Hepatocyte (in vitro differentiated cells): ENCODE measurements at regions not wholly inside any gene's neighbourhood (a gene's known extent, or its start where the extent isn't known, plus 50 kb on each side); places are given as distances from the start of the nearest gene placed in this dataset.

Source experiments
- DNase-seq: peaks from one replicate; pipeline ENCODE4 v3.0.0-alpha.2; 2016; ENCODE audit warnings: low spot score
- H2AFZ ChIP-seq: fragments of 200-600 bp; sonication (generic); 2 replicates; pipeline ENCODE4 v1.6.0; 2016; ENCODE audit warnings: antibody characterized with exemption, mild to moderate bottlenecking
- H3K27ac ChIP-seq: fragments of 200-600 bp; sonication (generic); 2 replicates; pipeline ENCODE4 v1.5.1; 2016; ENCODE audit warnings: mild to moderate bottlenecking
- H3K27me3 ChIP-seq: fragments of 200-600 bp; sonication (generic); 2 replicates; pipeline ENCODE4 v1.6.1; 2016
- H3K36me3 ChIP-seq: fragments of 200-600 bp; sonication (generic); replicated peaks from 2 replicates; pipeline ENCODE4 v1.5.1; 2016; ENCODE audit warnings: low read depth; ENCODE audit not compliant: insufficient read depth
- H3K4me1 ChIP-seq: fragments of 200-600 bp; sonication (generic); 2 replicates; pipeline ENCODE4 v1.5.1; 2016; ENCODE audit warnings: mild to moderate bottlenecking, moderate library complexity; ENCODE audit not compliant: insufficient read depth
- H3K4me2 ChIP-seq: fragments of 200-600 bp; sonication (generic); 2 replicates; pipeline ENCODE4 v1.6.0; 2016
- H3K4me3 ChIP-seq: fragments of 200-600 bp; sonication (generic); 2 replicates; pipeline ENCODE4 v1.5.1; 2016; ENCODE audit warnings: mild to moderate bottlenecking
- H3K79me2 ChIP-seq: fragments of 200-600 bp; sonication (generic); 2 replicates; pipeline ENCODE4 v1.6.0; 2017; ENCODE audit warnings: mild to moderate bottlenecking
- H3K9me2 ChIP-seq: fragments of 200-600 bp; sonication (generic); replicated peaks from 2 replicates; pipeline ENCODE4 v1.6.0; 2017; ENCODE audit warnings: mild to moderate bottlenecking; ENCODE audit not compliant: insufficient read depth
- H3K9me3 ChIP-seq: fragments of 200-600 bp; sonication (generic); 2 replicates; pipeline ENCODE4 v1.5.1; 2016; ENCODE audit warnings: low read depth, mild to moderate bottlenecking
- H4K20me1 ChIP-seq: fragments of 200-600 bp; sonication (generic); 2 replicates; pipeline ENCODE4 v1.6.0; 2016; ENCODE audit warnings: mild to moderate bottlenecking; ENCODE audit not compliant: insufficient read depth, poor library complexity, severe bottlenecking
- EZH2 ChIP-seq: fragments of 200-600 bp; sonication (generic); IDR thresholded peaks from 2 replicates; pipeline ENCODE4 v1.6.1; 2016; ENCODE audit warnings: antibody characterized with exemption, mild to moderate bottlenecking, borderline replicate concordance
- EZH2phosphoT487 ChIP-seq: fragments of 200-600 bp; sonication (generic); IDR thresholded peaks from one replicate; pipeline ENCODE4 v1.6.1; 2018; ENCODE audit warnings: antibody characterized with exemption, mild to moderate bottlenecking, low read depth, moderate library complexity; ENCODE audit not compliant: unreplicated experiment, severe bottlenecking
- WGBS: methylation state at CpG from one replicate; pipeline ENCODE4 v1.1.6; 2016; ENCODE audit warnings: low lambda C conversion rate; ENCODE audit errors: missing lambda C conversion rate; 5-methylcytosine and 5-hydroxymethylcytosine counted together
- TF ChIP-seq, protein P1 (sequence below): fragments of 200-600 bp; sonication (generic); IDR thresholded peaks from 2 replicates; pipeline ENCODE4 v1.5.1; 2016; ENCODE audit warnings: antibody characterized with exemption, mild to moderate bottlenecking; ENCODE audit not compliant: poor library complexity

DNA sequence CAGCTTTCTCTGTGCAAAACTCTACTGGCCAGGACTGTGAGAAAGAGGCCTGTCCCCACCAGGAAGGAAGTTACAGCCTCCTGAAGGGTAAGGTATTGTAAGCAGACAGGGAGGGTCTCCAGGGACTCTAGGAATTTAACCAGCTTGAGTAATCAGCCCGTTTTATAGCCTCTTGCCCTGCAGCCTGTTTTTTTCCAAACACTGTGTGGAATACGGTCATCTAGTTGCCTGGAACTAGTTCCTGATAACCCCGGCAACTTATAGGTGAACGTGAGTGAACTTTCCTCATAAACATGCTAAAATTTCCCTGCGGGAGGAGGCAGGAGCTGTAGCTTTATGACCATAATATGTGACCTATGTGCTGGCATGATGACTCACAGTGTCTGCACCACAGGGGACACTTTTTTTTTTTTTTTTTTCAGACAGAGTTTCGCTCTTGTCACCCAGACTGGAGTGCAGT lies 60.1 kb upstream of the DAZL start:
- WGBS: 16% methylated on average over 6 of the region's 6 CpGs
- Histone ChIP-seq H3K9me2 (no peaks in the 10 kb centered on the region), H4K20me1 (no peaks in the 10 kb centered on the region), H2AFZ (no peak overlapping the region), H3K27ac (peak overlapping the region; percentile 83), H3K4me3 (no peak overlapping the region), H3K79me2 (no peaks in the 10 kb centered on the region), H3K36me3 (no peaks in the 10 kb centered on the region), H3K4me1 (peaks cover 10% of the 10 kb centered on the region), H3K4me2 (peak overlapping the region; percentile 18), H3K27me3 (no peaks in the 10 kb centered on the region), H3K9me3 (no peaks in the 10 kb centered on the region)
- DNase-seq: peak; percentile 78
- TF ChIP-seq EZH2phosphoT487 (no peak), EZH2 (no peak)
- TF ChIP-seq, protein P1, sequence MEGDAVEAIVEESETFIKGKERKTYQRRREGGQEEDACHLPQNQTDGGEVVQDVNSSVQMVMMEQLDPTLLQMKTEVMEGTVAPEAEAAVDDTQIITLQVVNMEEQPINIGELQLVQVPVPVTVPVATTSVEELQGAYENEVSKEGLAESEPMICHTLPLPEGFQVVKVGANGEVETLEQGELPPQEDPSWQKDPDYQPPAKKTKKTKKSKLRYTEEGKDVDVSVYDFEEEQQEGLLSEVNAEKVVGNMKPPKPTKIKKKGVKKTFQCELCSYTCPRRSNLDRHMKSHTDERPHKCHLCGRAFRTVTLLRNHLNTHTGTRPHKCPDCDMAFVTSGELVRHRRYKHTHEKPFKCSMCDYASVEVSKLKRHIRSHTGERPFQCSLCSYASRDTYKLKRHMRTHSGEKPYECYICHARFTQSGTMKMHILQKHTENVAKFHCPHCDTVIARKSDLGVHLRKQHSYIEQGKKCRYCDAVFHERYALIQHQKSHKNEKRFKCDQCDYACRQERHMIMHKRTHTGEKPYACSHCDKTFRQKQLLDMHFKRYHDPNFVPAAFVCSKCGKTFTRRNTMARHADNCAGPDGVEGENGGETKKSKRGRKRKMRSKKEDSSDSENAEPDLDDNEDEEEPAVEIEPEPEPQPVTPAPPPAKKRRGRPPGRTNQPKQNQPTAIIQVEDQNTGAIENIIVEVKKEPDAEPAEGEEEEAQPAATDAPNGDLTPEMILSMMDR: no peak

DNA sequence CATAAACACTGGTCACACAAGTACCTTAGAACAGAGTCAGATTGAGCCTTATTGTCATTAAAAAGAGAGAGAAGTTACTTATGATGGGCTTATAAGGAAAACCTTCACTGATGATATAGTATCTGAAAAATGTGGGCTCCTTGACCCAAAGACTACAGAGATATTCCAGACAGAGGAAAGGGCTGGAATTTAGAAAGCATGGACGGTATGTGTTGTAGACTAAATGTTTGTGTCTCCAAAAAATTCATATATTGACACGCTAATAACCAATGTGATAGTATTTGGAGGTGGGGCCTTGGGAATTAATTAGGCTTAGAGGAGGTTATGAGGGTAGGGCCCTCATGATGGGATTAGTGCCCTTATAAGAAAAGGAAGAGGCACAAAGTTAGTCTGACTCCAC lies 61.0 kb upstream of the DAZL start:
- H3K36me3 ChIP-seq: no peaks in the 10 kb centered on the region
- DNase-seq: no peak
- WGBS: 93% methylated on average over 2 of the region's 2 CpGs
- no peak overlapping the region for H3K4me3 ChIP-seq
- TF ChIP-seq EZH2phosphoT487 (no peak), EZH2 (no peak)
- TF ChIP-seq, protein P1: no peak
- no peaks in the 10 kb centered on the region for H3K79me2 ChIP-seq
- H4K20me1 ChIP-seq: no peaks in the 10 kb centered on the region
- peaks cover 10% of the 10 kb centered on the region for H3K4me1 ChIP-seq
- no peaks in the 10 kb centered on the region for H3K9me3 ChIP-seq
- H3K27ac ChIP-seq: peak overlapping the region; percentile 83
- no peaks in the 10 kb centered on the region for H3K9me2 ChIP-seq
- no peaks in the 10 kb centered on the region for H3K27me3 ChIP-seq
- H3K4me2 ChIP-seq: no peak overlapping the region
- H2AFZ ChIP-seq: no peak overlapping the region

GRCh38 chr3:16667633-16668032 lies 62.4 kb upstream of the DAZL start:
- H4K20me1 ChIP-seq: no peaks in the 10 kb centered on the region
- H3K27ac ChIP-seq: no peak overlapping the region
- no peak for DNase-seq
- no peak overlapping the region for H3K4me2 ChIP-seq
- H3K4me1 ChIP-seq: peaks cover 10% of the 10 kb centered on the region
- no peak overlapping the region for H2AFZ ChIP-seq
- H3K9me2 ChIP-seq: no peaks in the 10 kb centered on the region
- TF ChIP-seq, protein P1: no peak
- TF ChIP-seq EZH2phosphoT487 (no peak), EZH2 (no peak)
- no peaks in the 10 kb centered on the region for H3K79me2 ChIP-seq
- H3K27me3 ChIP-seq: no peaks in the 10 kb centered on the region
- no peak overlapping the region for H3K4me3 ChIP-seq
- H3K9me3 ChIP-seq: no peaks in the 10 kb centered on the region
- H3K36me3 ChIP-seq: no peaks in the 10 kb centered on the region
- 73% methylated on average over 4 of the region's 4 CpGs for WGBS
